AG04449 (cell line): ENCODE measurements at regions not wholly inside any gene's neighbourhood (a gene's known extent, or its start where the extent isn't known, plus 50 kb on each side); places are given as distances from the start of the nearest gene placed in this dataset.
A peak's percentile ranks its signal among the peaks of the same experiment; 100 is the strongest.

Experiments used
- CTCF ChIA-PET: fragments of 350-600 bp; formaldehyde crosslinking; extraction: SDS; loops from one replicate; lab custom pipeline; 2021; ENCODE audit warnings: antibody characterized with exemption; lab: Yijun Ruan, JAX
- POLR2A ChIA-PET: fragments of 400-600, 350-600 bp; formaldehyde crosslinking; extraction: SDS; loops from one replicate; lab custom pipeline; 2020; ENCODE audit warnings: antibody characterized with exemption, inconsistent platforms; lab: Yijun Ruan, JAX
- DNase-seq: peaks from one replicate; pipeline ENCODE4 v3.0.0-alpha.2; 2010; ENCODE audit warnings: low read depth, low spot score
- H3K4me3 ChIP-seq: 2 replicates; pipeline ENCODE4 v1.5.1; 2011; ENCODE audit warnings: low read depth, mild to moderate bottlenecking, control low read depth, low read length
- CTCF ChIP-seq: IDR thresholded peaks from one replicate; pipeline ENCODE4 v1.5.1; 2011; ENCODE audit warnings: mild to moderate bottlenecking, moderate library complexity, low read length, control low read depth, inconsistent platforms; ENCODE audit not compliant: insufficient read depth; ENCODE audit errors: missing control alignments

- ChIA-PET POLR2A (no interaction called here), CTCF (no interaction called here)
- no peak overlapping the region for H3K4me3 ChIP-seq
- no peak for TF ChIP-seq CTCF
- DNase-seq, result no peak
Measured at GRCh38 chr7:84354866-84355265, 160.3 kb upstream of the SEMA3A start.

- CTCF ChIA-PET, result no interaction called here
- POLR2A ChIA-PET, result no interaction called here
- TF ChIP-seq CTCF, result no peak
- no peak overlapping the region for H3K4me3 ChIP-seq
- no peak for DNase-seq
Measured at GRCh38 chr7:84354030-84354429, 159.4 kb upstream of the SEMA3A start.

GRCh38 chr7:84339306-84339705, 144.7 kb upstream of the SEMA3A start:
- TF ChIP-seq CTCF, result no peak
- DNase-seq, result no peak
- no peak overlapping the region for H3K4me3 ChIP-seq
- POLR2A ChIA-PET, result no interaction called here
- CTCF ChIA-PET, result no interaction called here

GRCh38 chr7:84337429-84337828, 142.8 kb upstream of the SEMA3A start:
- POLR2A ChIA-PET, result no interaction called here
- TF ChIP-seq CTCF, result no peak
- DNase-seq, result no peak
- CTCF ChIA-PET, result no interaction called here
- H3K4me3 ChIP-seq, result no peak overlapping the region

GRCh38 chr7:84336766-84337165, 142.2 kb upstream of the SEMA3A start:
- CTCF ChIA-PET, result no interaction called here
- no peak for DNase-seq
- POLR2A ChIA-PET, result no interaction called here
- TF ChIP-seq CTCF, result no peak
- H3K4me3 ChIP-seq, result no peak overlapping the region

- ChIA-PET POLR2A (no interaction called here), CTCF (no interaction called here)
- no peak for TF ChIP-seq CTCF
- H3K4me3 ChIP-seq, result no peak overlapping the region
- peak; percentile 76 for DNase-seq
Measured at GRCh38 chr7:84336303-84336702, 141.7 kb upstream of the SEMA3A start.

GRCh38 chr7:84331616-84332015, 137.0 kb upstream of the SEMA3A start:
- ChIA-PET POLR2A (no interaction called here), CTCF (no interaction called here)
- no peak for DNase-seq
- no peak for TF ChIP-seq CTCF
- no peak overlapping the region for H3K4me3 ChIP-seq
